OCI-LY7 (cell line): ENCODE measurements at regions not wholly inside any gene's neighbourhood (a gene's known extent, or its start where the extent isn't known, plus 50 kb on each side); places are given as distances from the start of the nearest gene placed in this dataset.

Source experiments
- BruUV-seq: library from RNA; stranded (reverse); fragments of 400-500 nt; replicated peaks from 2 replicates; lab custom pipeline; 2021; lab: Mats Ljungman, UMichigan
- CTCF ChIA-PET: fragments of 300-600 bp; sonication (Branson Sonifier 250); formaldehyde crosslinking; loops from one replicate; lab custom pipeline; 2022; ENCODE audit warnings: antibody characterized with exemption; ENCODE audit not compliant: unreplicated experiment; lab: Charles Lee
- POLR2A ChIA-PET: fragments of 300-600 bp; sonication (Branson Sonifier 250); formaldehyde crosslinking; loops from one replicate; lab custom pipeline; 2022; ENCODE audit warnings: antibody characterized with exemption; lab: Charles Lee
- DNase-seq: peaks from one replicate; pipeline ENCODE4 v3.0.0-alpha.2; 2015; ENCODE audit warnings: low spot score
- H2AFZ ChIP-seq: fragments of 200-600 bp; sonication (generic), shearing (Covaris generic); 2 replicates; pipeline ENCODE4 v1.6.1; 2014; ENCODE audit warnings: mild to moderate bottlenecking, antibody characterized with exemption, low read length, moderate library complexity
- H3K27ac ChIP-seq: fragments of 200-600 bp; sonication (generic); 2 replicates; pipeline ENCODE4 v1.5.1; 2014; ENCODE audit warnings: mixed run types, low read depth, mild to moderate bottlenecking, moderate library complexity, low read length, inconsistent platforms; ENCODE audit not compliant: poor library complexity, severe bottlenecking
- H3K36me3 ChIP-seq: fragments of 200-600 bp; sonication (generic); 2 replicates; pipeline ENCODE4 v1.6.1; 2014; ENCODE audit warnings: mild to moderate bottlenecking, antibody characterized with exemption, low read length, moderate library complexity, mixed read lengths; ENCODE audit not compliant: insufficient read depth
- H3K4me1 ChIP-seq: fragments of 200-600 bp; sonication (generic); 2 replicates; pipeline ENCODE4 v1.5.1; 2014; ENCODE audit warnings: mild to moderate bottlenecking, low read length; ENCODE audit not compliant: insufficient read depth, poor library complexity, severe bottlenecking
- H3K4me2 ChIP-seq: fragments of 200-600 bp; sonication (generic); 2 replicates; pipeline ENCODE4 v1.6.1; 2014; ENCODE audit warnings: mild to moderate bottlenecking, low read length
- H3K4me3 ChIP-seq: fragments of 200-600 bp; sonication (generic); 2 replicates; pipeline ENCODE4 v1.5.1; 2014; ENCODE audit warnings: mild to moderate bottlenecking, low read depth, low read length; ENCODE audit not compliant: poor library complexity, severe bottlenecking
- H3K79me2 ChIP-seq: fragments of 200-600 bp; sonication (generic); 2 replicates; pipeline ENCODE4 v1.6.1; 2016; ENCODE audit warnings: low read depth, mild to moderate bottlenecking, low read length, moderate library complexity, mixed read lengths; ENCODE audit not compliant: insufficient read depth
- H3K9me2 ChIP-seq: fragments of 200-600 bp; sonication (generic); 2 replicates; pipeline ENCODE4 v1.6.1; 2016; ENCODE audit warnings: mild to moderate bottlenecking, low read length, mixed read lengths; ENCODE audit not compliant: insufficient read depth
- H3K9me3 ChIP-seq: fragments of 200-600 bp; sonication (generic); 2 replicates; pipeline ENCODE4 v1.6.1; 2014; ENCODE audit warnings: mild to moderate bottlenecking, mixed run types, low read length, mixed read lengths
- H4K20me1 ChIP-seq: fragments of 200-600 bp; sonication (generic); 2 replicates; pipeline ENCODE4 v1.6.1; 2014; ENCODE audit warnings: mild to moderate bottlenecking, antibody characterized with exemption, low read length, moderate library complexity, mixed read lengths; ENCODE audit not compliant: insufficient read depth
- EZH2phosphoT487 ChIP-seq: fragments of 200-600 bp; sonication (generic); IDR thresholded peaks from 2 replicates; pipeline ENCODE4 v1.6.1; 2018; ENCODE audit warnings: low read depth, borderline replicate concordance, mild to moderate bottlenecking, mixed run types, antibody characterized with exemption, low read length, moderate library complexity, mixed read lengths
- intact Hi-C: fragments of 100-400 bp; cut with micrococcal nuclease; formaldehyde crosslinking; loops from one replicate; pipeline ENCODE4 v1.10.0; 2022; ENCODE audit not compliant: unreplicated experiment
- TF ChIP-seq, protein P1 (sequence below): fragments of 200-600 bp; sonication (generic); conservative IDR thresholded peaks from 2 replicates; pipeline ENCODE4 v1.5.1; 2014; ENCODE audit warnings: mild to moderate bottlenecking, antibody characterized with exemption, low read length, moderate library complexity, mixed read lengths

DNA sequence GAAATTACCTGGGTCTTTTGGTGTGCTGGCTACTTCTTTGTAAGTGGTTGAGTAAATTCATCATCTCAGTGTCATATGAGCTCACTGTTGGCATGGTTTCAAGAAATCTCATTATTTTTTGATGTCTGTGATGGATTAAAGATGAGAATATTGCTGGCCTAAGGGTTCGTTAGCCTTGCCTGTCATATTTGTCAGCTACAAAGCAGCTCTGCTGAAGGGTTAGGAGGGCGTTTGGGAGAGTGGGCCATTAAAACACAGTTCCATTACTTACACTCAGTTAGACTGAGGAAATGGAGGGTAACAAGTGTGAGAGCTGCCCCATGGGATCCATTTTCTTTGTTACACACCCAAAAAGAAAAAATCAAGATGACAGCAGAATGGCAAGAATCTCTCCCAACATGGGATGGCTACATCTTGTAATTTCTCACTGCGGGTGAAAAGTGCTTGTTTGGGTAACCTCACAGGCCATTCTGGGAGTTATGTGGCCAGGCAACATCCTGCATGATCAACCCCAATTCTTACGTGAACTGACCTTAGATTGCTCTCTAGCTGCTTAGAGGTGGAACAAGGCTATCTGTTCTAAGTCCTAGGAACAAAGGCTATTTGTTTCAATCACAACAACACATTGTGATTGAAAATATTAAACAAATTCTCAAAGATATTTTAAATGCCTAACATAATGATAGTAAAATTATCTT is 609.5 kb upstream of the RGMB start:
- Histone ChIP-seq H4K20me1 (no peaks in the 10 kb centered on the region), H3K9me2 (no peaks in the 10 kb centered on the region), H3K9me3 (no peaks in the 10 kb centered on the region), H3K4me2 (no peak overlapping the region), H3K27ac (no peak overlapping the region), H3K79me2 (no peaks in the 10 kb centered on the region), H3K4me1 (no peaks in the 10 kb centered on the region), H2AFZ (no peak overlapping the region), H3K36me3 (no peaks in the 10 kb centered on the region), H3K4me3 (no peak overlapping the region)
- ChIA-PET CTCF (no interaction called here), POLR2A (no interaction called here)
- TF ChIP-seq, protein P1, sequence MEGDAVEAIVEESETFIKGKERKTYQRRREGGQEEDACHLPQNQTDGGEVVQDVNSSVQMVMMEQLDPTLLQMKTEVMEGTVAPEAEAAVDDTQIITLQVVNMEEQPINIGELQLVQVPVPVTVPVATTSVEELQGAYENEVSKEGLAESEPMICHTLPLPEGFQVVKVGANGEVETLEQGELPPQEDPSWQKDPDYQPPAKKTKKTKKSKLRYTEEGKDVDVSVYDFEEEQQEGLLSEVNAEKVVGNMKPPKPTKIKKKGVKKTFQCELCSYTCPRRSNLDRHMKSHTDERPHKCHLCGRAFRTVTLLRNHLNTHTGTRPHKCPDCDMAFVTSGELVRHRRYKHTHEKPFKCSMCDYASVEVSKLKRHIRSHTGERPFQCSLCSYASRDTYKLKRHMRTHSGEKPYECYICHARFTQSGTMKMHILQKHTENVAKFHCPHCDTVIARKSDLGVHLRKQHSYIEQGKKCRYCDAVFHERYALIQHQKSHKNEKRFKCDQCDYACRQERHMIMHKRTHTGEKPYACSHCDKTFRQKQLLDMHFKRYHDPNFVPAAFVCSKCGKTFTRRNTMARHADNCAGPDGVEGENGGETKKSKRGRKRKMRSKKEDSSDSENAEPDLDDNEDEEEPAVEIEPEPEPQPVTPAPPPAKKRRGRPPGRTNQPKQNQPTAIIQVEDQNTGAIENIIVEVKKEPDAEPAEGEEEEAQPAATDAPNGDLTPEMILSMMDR = no peak
- no peak for TF ChIP-seq EZH2phosphoT487
- no peak for DNase-seq
- no TSS peak for BruUV-seq
- intact Hi-C loops = no loop called here

- DNase-seq = no peak
- intact Hi-C loops = no loop called here
- no peaks in the 10 kb centered on the region for H3K36me3 ChIP-seq
- no peak overlapping the region for H3K4me3 ChIP-seq
- TF ChIP-seq, protein P1 = no peak
- no peak for TF ChIP-seq EZH2phosphoT487
- no peak overlapping the region for H2AFZ ChIP-seq
- CTCF ChIA-PET = no interaction called here
- no peaks in the 10 kb centered on the region for H3K4me1 ChIP-seq
- no peak overlapping the region for H3K27ac ChIP-seq
- no peaks in the 10 kb centered on the region for H3K79me2 ChIP-seq
- no peaks in the 10 kb centered on the region for H3K9me3 ChIP-seq
- no TSS peak for BruUV-seq
- H4K20me1 ChIP-seq = no peaks in the 10 kb centered on the region
- H3K9me2 ChIP-seq = no peaks in the 10 kb centered on the region
- POLR2A ChIA-PET = interaction anchor here (0.7 to 1.5 kb wide), 2 partner anchors 65 to 450 kb away, joined by 3 read pairs; no protein-coding TSS in a partner anchor
- no peak overlapping the region for H3K4me2 ChIP-seq
Observed at GRCh38 chr5:98168871-98169270, 604.6 kb upstream of the RGMB start.

DNA sequence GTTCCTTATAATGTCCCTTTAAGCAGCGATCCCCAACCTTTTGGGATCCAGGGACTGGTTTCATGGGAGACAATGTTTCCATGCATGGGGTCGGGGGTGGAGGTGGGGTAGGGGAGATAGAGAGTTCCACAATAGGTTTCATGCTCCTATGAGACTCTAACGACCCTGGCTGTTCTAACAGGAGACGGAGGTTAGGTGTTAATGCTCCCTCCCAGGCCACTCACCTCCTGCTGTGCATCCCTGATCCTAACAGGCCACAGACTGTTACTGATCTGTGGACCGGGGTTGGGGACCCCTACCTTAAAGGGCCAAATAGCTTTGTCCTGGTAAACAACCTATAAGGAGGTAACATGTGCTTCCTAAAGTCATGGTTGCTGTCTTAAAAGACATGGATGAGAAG is 602.5 kb upstream of the RGMB start:
- Histone ChIP-seq H3K27ac (no peak overlapping the region), H4K20me1 (no peaks in the 10 kb centered on the region), H3K79me2 (no peaks in the 10 kb centered on the region), H3K9me2 (no peaks in the 10 kb centered on the region), H3K9me3 (no peaks in the 10 kb centered on the region), H3K4me2 (no peak overlapping the region), H2AFZ (no peak overlapping the region), H3K4me1 (no peaks in the 10 kb centered on the region), H3K36me3 (no peaks in the 10 kb centered on the region), H3K4me3 (no peak overlapping the region)
- ChIA-PET CTCF (no interaction called here), POLR2A (interaction anchor here (0.6 kb wide), 1 partner anchor 1402 kb away, joined by 3 read pairs; no protein-coding TSS in a partner anchor)
- TF ChIP-seq EZH2phosphoT487 = no peak
- TF ChIP-seq, protein P1 = no peak
- no TSS peak for BruUV-seq
- no peak for DNase-seq
- intact Hi-C loops = no loop called here
